Left lobe of liver (tissue), 2 donors: ENCODE measurements at regions not wholly inside any gene's neighbourhood (a gene's known extent, or its start where the extent isn't known, plus 50 kb on each side); places are given as distances from the start of the nearest gene placed in this dataset.

Source experiments
- ATAC-seq: fragments of 200-7000 bp; cut with Tn5 transposase; one replicate; pipeline ENCODE4 v1.9.1; 2020; ENCODE audit warnings: mild to moderate bottlenecking, moderate library complexity
- DNase-seq: peaks from one replicate; pipeline ENCODE4 v3.0.0-alpha.2; 2020; ENCODE audit warnings: low spot score
- donor health status: DM: no; HTN: no; CAD: no; lungs with moderate emphysema.
- donor health status: DM: no; HTN: yes; CAD: no.

DNA sequence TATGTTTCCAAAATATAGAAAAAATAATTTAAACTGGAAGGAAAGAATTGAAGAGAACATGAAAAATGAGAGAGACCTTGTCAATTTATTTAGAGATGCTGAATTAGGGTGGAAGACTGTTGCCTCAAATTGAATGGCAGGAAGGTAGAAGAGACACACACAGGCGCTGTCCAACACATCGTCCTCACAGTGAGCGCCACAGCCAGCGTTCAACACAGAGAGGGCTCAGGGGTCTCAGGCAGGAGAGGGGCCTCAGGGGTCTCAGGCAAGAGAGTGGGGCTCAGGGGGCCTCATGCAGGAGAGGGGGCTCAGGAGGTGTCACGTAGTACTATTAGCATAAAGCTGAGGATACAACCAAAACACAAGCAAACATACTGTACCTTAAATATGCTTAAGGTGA lies 65.7 kb downstream of the TMEM18 start:
- ATAC-seq = no peak
- DNase-seq = no peak

- ATAC-seq (no peak), DNase-seq (no peak)
These were observed 66.7 kb downstream of the TMEM18 start for GRCh38 chr2:610491-610890.

- ATAC-seq (no peak), DNase-seq (no peak)
These were observed 67.3 kb downstream of the TMEM18 start for GRCh38 chr2:609881-610280.

DNA sequence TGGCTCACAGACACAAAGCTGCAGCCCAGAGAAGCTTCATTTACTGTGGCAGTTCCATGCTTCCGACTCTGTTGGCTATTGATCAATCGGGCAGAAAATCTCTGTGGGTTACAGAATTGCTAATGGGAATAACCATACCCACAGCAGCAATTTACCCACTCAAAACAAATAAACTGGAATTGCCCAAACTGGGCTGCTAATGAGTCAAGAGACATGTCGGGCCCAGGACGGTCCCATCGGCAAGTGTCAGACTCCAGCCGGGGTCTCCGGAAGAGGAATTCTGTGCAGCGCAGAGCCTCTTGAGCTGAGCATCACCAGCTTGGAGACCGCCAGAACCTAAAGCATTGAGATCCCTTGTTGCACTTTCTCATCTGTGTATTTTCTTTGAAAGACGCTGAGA lies 67.8 kb downstream of the TMEM18 start:
- ATAC-seq (no peak), DNase-seq (no peak)

GRCh38 chr2:608711-609110 lies 68.5 kb downstream of the TMEM18 start:
- DNase-seq (no peak), ATAC-seq (no peak)

DNA sequence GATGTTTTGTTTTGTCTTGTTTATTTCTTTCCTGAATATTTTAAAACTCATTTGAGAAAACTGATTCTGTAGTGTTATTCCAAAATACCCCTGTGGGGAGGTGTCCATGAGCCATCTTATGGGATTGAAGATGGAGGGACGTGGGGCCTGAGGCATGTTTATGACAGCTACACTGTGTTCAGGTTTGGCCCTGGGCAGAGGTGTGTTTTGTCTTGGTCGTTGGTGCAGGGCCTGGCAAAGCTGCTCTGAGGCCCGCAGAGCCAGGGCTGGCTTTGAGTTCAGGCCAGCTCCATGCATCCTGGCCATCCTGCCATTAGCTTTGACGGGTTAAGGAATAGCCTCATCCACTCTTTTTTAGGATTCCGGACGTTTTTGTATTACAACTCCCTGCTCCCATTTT lies 68.9 kb downstream of the TMEM18 start:
- no peak for DNase-seq
- ATAC-seq = no peak

GRCh38 chr2:607709-608108 lies 69.5 kb downstream of the TMEM18 start:
- DNase-seq (no peak), ATAC-seq (no peak)

GRCh38 chr2:607172-607571 lies 70.0 kb downstream of the TMEM18 start:
- ATAC-seq = no peak

GRCh38 chr2:605674-606608 lies 71.3 kb downstream of the TMEM18 start:
- no peak for DNase-seq
- ATAC-seq = no peak

More at GRCh38 chr2:607172-607571, 70.0 kb downstream of the TMEM18 start:
- no peak for DNase-seq

DNA sequence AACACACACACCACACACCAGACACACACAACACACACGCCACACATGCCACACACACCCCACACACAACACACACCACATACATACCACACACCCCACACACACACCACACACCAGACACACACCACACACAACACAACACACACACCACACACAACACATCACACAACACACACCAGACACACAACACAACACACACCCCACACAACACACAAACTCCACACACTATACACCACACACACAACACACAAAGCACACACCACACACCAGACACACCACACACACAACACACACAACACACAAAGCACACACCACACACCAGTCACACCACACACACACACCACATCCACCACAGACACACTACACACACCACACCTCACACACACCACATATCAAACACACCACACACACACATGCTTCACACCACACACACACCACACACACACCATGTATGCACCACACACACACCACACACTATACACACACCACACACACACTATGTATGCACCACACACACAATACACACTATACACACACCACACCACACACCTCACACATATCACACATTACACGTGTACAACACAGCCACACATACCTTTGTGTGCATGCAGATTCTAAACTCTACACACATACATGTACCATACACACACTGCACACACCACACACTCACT lies 72.2 kb downstream of the TMEM18 start:
- ATAC-seq (no peak), DNase-seq (no peak)

DNA sequence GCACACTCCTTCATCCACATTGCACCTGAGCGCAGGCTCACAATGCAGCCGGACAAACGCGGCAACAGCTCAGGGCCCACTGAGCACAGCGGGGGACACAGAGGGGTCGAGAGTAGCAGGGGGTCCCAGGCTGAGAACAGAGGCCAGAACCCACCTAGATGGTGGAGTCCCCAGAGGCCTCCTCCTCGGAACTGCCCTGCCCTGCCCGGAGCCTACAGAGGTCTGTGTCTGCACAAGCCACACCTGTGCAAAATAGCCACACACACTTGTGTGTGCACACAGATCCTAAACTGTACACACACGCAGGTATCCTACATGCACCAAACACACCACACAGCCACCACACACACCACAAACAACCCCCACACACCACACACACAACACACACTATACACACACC lies 72.8 kb downstream of the TMEM18 start:
- no peak for ATAC-seq
- no peak for DNase-seq

- DNase-seq (no peak), ATAC-seq (no peak)
These were observed 73.3 kb downstream of the TMEM18 start for GRCh38 chr2:603869-604268.

- DNase-seq = no peak
- no peak for ATAC-seq
These were observed 73.8 kb downstream of the TMEM18 start for GRCh38 chr2:603427-603826.

- DNase-seq = no peak
- ATAC-seq = no peak
These were observed 74.4 kb downstream of the TMEM18 start for GRCh38 chr2:602571-603359.

DNA sequence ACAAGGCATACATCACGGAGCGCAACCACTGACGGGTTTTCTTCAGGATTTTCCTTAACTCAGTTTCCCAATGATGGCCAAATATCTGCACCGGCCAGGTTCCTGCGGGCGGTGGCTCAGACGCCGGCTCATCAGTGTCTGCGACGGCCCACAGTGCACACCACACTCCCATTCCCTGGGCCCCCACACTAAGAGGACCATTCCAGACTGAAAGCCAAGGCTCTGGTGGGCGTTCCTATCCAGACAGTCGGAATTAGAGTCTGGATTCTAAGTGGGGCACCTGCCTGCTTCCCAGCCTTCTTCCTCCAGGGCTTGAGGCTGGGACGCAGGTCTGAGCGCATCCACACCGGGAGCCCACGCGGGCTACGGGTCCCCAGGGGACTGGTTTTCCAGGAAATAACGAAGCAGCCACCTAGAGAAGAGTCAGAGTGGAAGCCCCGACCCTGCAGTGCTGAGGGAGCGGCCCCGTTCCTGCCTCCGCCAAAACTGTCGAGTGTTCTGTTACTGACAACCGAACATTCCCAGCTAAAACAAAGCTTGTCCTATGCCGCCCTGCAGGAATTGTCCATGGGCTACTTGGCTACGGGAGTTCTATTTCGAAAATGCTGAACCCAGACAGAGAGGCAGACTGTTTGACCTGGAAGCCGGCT lies 75.3 kb downstream of the TMEM18 start:
- DNase-seq (no peak), ATAC-seq (no peak)

DNA sequence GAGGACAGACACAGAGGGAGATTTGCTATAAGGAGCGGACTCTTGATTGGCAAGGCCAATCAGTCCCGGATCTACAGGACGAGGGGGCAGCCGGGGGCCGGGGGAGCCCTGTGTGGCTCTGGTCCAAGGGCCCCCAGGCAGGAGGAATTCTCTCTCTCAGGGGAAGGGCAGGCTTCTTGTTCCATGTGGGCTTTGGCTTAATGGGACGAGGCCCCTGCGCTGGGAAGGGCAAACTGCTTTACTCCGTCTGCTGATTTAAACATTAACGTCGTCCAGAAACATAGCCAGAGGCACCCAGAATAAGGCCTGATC lies 75.9 kb downstream of the TMEM18 start:
- ATAC-seq = no peak
- no peak for DNase-seq

DNA sequence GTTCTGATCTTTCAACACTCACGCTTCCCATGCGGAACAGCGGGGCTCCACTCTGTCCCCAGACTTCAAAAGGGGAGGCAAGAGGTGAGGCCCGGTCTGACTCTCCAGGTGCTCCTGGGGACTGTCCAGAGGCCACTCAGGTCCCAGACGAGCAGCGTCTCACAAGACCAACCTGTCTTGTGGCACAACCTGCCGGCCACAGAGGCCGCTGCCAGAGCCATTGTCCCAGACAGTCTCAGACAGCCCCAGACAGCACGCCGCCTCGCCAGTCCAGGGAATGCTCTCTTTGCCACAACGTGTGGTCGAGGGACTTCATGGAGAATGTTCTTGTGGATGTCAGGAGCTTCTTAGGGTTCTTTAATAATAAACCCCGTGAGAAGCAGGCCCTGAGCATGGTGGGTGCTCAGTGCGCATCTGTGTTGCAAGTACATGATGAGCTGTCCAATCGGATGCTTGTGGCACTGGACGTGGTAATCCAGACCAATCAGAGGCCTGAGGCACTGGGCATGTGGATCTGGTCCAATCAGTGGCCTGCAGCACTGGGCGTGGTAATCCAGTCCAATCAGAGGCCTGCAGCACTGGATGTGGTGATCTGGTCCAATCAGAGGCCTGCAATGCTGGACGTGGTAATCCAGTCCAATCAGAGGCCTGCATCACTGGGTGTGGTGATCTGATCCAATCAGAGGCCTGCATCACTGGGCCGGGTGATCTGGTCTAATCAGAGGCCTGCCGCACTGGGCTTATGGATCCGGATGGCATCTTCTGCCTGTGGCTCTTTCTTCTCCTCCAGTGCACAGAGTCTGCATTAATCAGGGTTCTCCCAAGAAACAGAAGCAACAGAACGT lies 76.4 kb downstream of the TMEM18 start:
- DNase-seq (no peak), ATAC-seq (no peak)

DNA sequence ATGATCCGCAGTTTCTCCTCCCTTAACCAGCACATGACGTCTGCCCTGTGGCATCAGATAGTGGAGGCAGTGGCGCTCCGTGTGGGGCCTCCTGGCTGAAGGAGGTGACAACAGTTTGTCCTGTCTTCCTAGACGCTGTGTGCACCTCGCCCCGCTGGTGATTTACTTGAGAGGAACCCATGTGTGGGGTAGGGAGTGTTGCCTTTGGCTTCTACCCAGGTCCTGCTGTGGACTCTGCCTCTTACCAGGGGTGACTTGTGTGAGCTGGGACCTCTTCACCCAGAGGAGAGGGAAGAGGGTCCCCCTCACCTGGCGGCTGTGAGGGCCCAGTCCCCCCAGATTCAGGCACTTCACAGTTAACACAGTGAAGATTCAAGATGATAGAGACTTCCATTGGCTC lies 77.6 kb downstream of the TMEM18 start:
- DNase-seq (no peak), ATAC-seq (no peak)

DNA sequence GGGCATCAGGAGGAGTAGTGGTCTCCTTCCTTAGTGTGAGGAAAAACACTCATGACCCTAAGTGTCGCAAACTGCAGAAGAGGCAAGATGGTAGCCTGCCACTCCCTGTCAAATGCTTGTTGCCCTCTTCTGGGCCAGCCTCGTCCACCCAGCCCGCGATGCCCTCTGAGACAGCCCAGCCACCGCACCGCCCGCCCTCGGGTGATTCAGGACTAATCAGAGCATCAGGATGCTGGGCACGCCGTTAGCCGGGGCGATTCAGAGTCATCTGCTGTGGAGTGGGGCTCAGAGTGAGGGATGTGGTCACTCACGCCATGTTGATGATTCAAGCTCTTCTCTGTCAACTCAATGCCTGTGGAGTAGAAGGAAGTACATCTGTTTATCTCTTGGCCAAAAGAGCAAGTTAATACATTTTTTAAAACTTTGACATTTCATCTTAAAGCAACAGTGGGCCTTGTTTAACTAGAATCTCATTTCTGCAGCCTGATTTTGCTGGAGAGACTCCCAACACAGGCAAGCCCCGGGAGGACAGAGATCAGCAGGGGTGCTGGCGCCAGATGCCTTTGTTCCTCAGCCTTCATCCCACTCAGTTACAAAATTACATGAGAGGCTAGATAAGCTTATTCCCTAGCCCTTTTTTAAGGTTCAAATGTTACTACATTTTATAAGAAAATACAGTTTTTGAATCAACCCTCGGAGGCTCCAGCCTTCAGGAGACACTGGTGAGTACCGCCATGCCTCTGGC lies 79.0 kb downstream of the TMEM18 start:
- DNase-seq (no peak), ATAC-seq (no peak)
